ENCODE measurements at regions not wholly inside any gene's neighbourhood (a gene's known extent, or its start where the extent isn't known, plus 50 kb on each side); places are given as distances from the start of the nearest gene placed in this dataset.
"Not testable (repeated sequence)": the region's sequence is repeated elsewhere in the genome, so short reads cannot be mapped to it uniquely, and the experiment has no call there.

DNA sequence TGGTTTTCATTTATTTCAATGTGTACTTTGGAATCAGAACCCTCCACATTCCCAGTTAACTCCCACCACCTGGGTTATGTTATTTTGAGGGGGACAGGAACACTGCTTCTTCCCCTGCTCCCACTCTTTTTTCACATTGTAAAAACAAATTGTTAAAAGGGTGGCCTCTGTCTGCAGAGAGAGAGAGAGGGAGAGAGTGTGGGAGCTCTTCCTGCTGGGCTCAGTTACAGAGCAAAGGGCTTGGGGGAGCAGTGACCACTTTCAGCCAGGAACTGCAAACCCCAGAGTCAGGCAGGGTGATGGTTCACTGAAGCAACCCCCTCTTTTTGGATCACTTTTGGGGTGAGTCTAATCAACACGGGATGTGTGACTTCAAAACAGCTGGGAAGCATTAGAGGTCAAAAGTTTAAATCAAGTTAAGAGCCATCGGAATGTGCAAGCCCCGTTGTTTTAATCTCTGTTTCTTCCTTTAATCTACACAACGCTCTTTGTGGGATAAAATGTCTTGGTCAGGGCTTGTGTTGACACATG lies 577.0 kb upstream of the CDH11 start:
- H2AFZ ChIP-seq (ENCODE audit: low read length, unreplicated experiment) = no peak overlapping the region
- H3K4me3 ChIP-seq (ENCODE audit: low read depth, low read length) = no peak overlapping the region

DNA sequence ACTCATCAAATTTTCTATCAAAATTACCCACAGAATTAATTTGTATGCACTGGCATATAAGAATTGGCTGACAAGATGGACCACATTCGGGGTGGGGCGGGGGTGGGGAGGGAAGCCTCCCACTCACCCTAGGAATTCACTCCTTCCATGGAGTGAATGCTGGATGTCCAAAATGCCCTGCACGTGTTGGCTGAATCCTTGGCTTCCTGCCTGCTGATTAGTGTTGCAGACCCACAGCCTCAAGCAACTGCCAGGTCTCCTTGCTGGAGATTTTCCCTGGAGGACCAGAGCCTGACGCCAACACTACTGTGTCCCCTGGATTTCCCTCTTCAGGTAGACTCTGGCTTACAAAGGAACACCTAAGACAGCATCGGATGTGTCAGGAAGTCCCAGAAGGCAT lies 575.7 kb upstream of the CDH11 start:
- H3K4me1 ChIP-seq (ENCODE audit: control insufficient read depth, insufficient read depth, low read length, unreplicated experiment) = no peaks in the 10 kb centered on the region
- no peak overlapping the region for H3K4me3 ChIP-seq (ENCODE audit: low read depth, low read length)
- H2AFZ ChIP-seq (ENCODE audit: low read length, unreplicated experiment) = no peak overlapping the region
- H3K27me3 ChIP-seq (ENCODE audit: insufficient read depth, low read length) = no peaks in the 10 kb centered on the region
- no peaks in the 10 kb centered on the region for H3K79me2 ChIP-seq (ENCODE audit: control insufficient read depth, insufficient read depth, low read length, unreplicated experiment)
- H3K36me3 ChIP-seq (ENCODE audit: insufficient read depth, low read length) = no peaks in the 10 kb centered on the region
- no peak overlapping the region for H3K27ac ChIP-seq (ENCODE audit: low read depth, low read length)

More for the DNA sequence above, 577.0 kb upstream of the CDH11 start:
- no peaks in the 10 kb centered on the region for H3K27me3 ChIP-seq (ENCODE audit: insufficient read depth, low read length)
- H3K36me3 ChIP-seq (ENCODE audit: insufficient read depth, low read length) = no peaks in the 10 kb centered on the region
- H3K27ac ChIP-seq (ENCODE audit: low read depth, low read length) = no peak overlapping the region
- H3K4me1 ChIP-seq (ENCODE audit: control insufficient read depth, insufficient read depth, low read length, unreplicated experiment) = no peaks in the 10 kb centered on the region
- H3K79me2 ChIP-seq (ENCODE audit: control insufficient read depth, insufficient read depth, low read length, unreplicated experiment) = no peaks in the 10 kb centered on the region

DNA sequence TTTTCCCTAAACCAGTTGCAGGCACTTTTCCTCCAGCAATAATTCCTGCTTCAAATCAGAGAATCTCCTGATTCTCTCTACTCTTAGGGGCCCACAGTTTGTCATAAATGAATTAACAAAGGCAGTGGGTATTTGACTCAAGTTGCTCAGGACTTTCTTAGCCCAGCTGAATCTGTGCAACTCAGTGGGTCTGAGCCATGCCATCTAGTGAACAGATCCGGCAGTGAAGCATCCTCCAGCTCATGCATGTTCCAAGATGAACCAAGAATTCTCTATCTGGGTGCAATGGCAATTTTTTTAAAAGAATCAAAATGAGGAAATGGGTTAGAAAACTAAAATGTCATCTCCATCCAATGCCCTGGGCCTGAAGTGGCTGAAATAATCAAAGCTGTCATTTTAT lies 575.2 kb upstream of the CDH11 start:
- no peak overlapping the region for H2AFZ ChIP-seq (ENCODE audit: low read length, unreplicated experiment)
- no peaks in the 10 kb centered on the region for H3K27me3 ChIP-seq (ENCODE audit: insufficient read depth, low read length)
- H3K27ac ChIP-seq (ENCODE audit: low read depth, low read length) = no peak overlapping the region
- no peaks in the 10 kb centered on the region for H3K4me1 ChIP-seq (ENCODE audit: control insufficient read depth, insufficient read depth, low read length, unreplicated experiment)
- no peak overlapping the region for H3K4me3 ChIP-seq (ENCODE audit: low read depth, low read length)
- H3K79me2 ChIP-seq (ENCODE audit: control insufficient read depth, insufficient read depth, low read length, unreplicated experiment) = no peaks in the 10 kb centered on the region
- H3K36me3 ChIP-seq (ENCODE audit: insufficient read depth, low read length) = no peaks in the 10 kb centered on the region

DNA sequence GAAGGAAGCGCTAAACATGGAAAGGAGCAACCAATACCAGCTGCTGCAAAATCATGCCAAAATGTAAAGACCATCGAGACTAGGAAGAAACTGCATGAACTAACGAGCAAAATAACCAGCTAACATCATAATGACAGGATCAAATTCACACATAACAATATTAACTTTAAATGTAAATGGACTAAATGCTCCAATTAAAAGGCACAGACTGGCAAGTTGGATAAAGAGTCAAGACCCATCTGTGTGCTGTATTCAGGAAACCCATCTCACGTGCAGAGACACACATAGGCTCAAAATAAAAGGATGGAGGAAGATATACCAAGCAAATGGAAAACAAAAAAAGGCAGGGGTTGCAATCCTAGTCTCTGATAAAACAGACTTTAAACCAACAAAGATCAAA lies 570.0 kb upstream of the CDH11 start:
- H3K27ac ChIP-seq (ENCODE audit: low read depth, low read length); H3K36me3 ChIP-seq (ENCODE audit: insufficient read depth, low read length); H2AFZ ChIP-seq (ENCODE audit: low read length, unreplicated experiment); H3K4me3 ChIP-seq (ENCODE audit: low read depth, low read length); H3K79me2 ChIP-seq (ENCODE audit: control insufficient read depth, insufficient read depth, low read length, unreplicated experiment); H3K27me3 ChIP-seq (ENCODE audit: insufficient read depth, low read length); H3K4me1 ChIP-seq (ENCODE audit: control insufficient read depth, insufficient read depth, low read length, unreplicated experiment): not testable (repeated sequence)

DNA sequence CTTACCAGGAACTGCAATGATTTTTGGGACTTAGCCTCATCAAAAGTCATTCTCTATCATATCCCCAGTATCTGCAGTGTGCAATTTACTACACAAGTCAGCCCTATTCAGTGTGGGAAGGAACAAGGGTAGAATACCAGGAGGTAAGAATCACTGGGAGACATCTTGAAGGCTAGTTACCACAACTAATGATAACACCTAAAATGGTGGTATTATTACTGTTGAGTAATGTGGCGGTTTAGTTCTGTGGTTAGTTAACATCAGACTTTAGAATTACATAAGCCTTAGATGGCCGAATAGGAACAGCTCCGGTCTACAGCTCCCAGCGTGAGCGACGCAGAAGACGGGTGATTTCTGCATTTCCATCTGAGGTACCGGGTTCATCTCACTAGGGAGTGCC lies 567.9 kb upstream of the CDH11 start:
- Histone ChIP-seq H3K27ac (ENCODE audit: low read depth, low read length) (no peak overlapping the region), H3K27me3 (ENCODE audit: insufficient read depth, low read length) (no peaks in the 10 kb centered on the region), H3K79me2 (ENCODE audit: control insufficient read depth, insufficient read depth, low read length, unreplicated experiment) (no peaks in the 10 kb centered on the region), H3K4me1 (ENCODE audit: control insufficient read depth, insufficient read depth, low read length, unreplicated experiment) (no peaks in the 10 kb centered on the region), H3K36me3 (ENCODE audit: insufficient read depth, low read length) (no peaks in the 10 kb centered on the region), H3K4me3 (ENCODE audit: low read depth, low read length) (no peak overlapping the region), H2AFZ (ENCODE audit: low read length, unreplicated experiment) (no peak overlapping the region)

DNA sequence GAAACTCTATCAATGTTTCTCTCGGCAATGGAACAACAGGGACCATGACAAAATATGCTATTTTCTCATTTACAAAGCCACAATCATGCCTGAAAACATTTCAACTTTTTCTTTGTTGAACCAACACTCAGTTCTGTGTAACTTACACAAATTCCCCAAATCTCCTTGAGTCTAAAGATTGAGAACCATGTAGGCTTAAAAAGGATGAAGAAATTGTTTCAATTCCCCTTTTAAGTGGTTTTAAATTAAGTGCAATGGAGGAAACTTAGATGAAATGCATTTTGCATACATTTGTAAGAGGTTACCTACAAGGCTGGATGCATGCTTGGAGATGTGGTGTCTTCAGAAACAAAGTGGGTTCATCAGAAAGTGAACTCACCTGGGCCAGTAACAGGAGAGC lies 566.4 kb upstream of the CDH11 start:
- H3K27ac ChIP-seq (ENCODE audit: low read depth, low read length) = no peak overlapping the region
- no peaks in the 10 kb centered on the region for H3K36me3 ChIP-seq (ENCODE audit: insufficient read depth, low read length)
- H3K27me3 ChIP-seq (ENCODE audit: insufficient read depth, low read length) = no peaks in the 10 kb centered on the region
- H3K79me2 ChIP-seq (ENCODE audit: control insufficient read depth, insufficient read depth, low read length, unreplicated experiment) = no peaks in the 10 kb centered on the region
- H2AFZ ChIP-seq (ENCODE audit: low read length, unreplicated experiment) = no peak overlapping the region
- no peaks in the 10 kb centered on the region for H3K4me1 ChIP-seq (ENCODE audit: control insufficient read depth, insufficient read depth, low read length, unreplicated experiment)
- H3K4me3 ChIP-seq (ENCODE audit: low read depth, low read length) = no peak overlapping the region

DNA sequence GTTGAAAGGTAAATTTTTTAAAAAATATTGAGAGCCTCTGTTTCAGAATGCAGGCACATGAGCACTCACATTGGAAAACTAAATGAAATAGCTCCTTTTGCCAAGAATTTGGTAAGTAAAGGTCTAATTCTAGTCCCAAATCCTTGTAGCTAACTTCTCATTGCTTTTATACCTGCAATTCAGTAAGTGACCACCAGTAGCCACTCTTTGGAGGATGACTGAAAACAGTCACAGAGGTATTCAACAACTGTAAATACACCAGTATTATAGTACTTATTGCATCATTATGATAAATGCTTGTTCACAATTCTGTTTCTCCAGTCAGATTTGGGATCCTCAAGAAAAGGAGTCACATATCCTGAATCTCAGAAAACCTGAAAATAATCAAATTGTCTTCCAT lies 562.4 kb upstream of the CDH11 start:
- Histone ChIP-seq H2AFZ (ENCODE audit: low read length, unreplicated experiment) (no peak overlapping the region), H3K4me3 (ENCODE audit: low read depth, low read length) (no peak overlapping the region), H3K4me1 (ENCODE audit: control insufficient read depth, insufficient read depth, low read length, unreplicated experiment) (no peaks in the 10 kb centered on the region), H3K79me2 (ENCODE audit: control insufficient read depth, insufficient read depth, low read length, unreplicated experiment) (no peaks in the 10 kb centered on the region), H3K36me3 (ENCODE audit: insufficient read depth, low read length) (no peaks in the 10 kb centered on the region), H3K27ac (ENCODE audit: low read depth, low read length) (no peak overlapping the region), H3K27me3 (ENCODE audit: insufficient read depth, low read length) (no peaks in the 10 kb centered on the region)

DNA sequence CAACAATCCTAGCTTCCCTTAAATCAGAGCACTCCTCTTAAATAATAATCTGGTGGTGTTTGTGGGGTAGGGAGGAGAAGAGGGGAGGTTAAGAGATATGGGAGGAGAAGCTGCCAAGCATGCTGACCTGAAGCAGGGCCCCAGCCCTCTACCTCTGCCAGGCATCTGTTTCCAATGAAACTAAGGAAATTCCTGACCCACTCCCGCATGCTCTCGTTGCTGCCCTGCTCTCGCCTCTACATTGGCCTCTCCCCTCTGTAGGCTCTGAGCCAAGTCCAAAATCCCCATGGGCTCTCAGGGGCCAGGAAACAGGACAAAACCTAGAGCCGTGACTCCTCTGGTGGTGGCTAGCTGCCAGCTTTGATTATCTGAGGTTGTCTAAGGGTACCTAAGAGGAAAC lies 559.5 kb upstream of the CDH11 start:
- H2AFZ ChIP-seq (ENCODE audit: low read length, unreplicated experiment) = no peak overlapping the region
- H3K4me1 ChIP-seq (ENCODE audit: control insufficient read depth, insufficient read depth, low read length, unreplicated experiment) = no peaks in the 10 kb centered on the region
- no peak overlapping the region for H3K4me3 ChIP-seq (ENCODE audit: low read depth, low read length)
- no peak overlapping the region for H3K27ac ChIP-seq (ENCODE audit: low read depth, low read length)
- H3K36me3 ChIP-seq (ENCODE audit: insufficient read depth, low read length) = no peaks in the 10 kb centered on the region
- H3K79me2 ChIP-seq (ENCODE audit: control insufficient read depth, insufficient read depth, low read length, unreplicated experiment) = no peaks in the 10 kb centered on the region
- H3K27me3 ChIP-seq (ENCODE audit: insufficient read depth, low read length) = no peaks in the 10 kb centered on the region

DNA sequence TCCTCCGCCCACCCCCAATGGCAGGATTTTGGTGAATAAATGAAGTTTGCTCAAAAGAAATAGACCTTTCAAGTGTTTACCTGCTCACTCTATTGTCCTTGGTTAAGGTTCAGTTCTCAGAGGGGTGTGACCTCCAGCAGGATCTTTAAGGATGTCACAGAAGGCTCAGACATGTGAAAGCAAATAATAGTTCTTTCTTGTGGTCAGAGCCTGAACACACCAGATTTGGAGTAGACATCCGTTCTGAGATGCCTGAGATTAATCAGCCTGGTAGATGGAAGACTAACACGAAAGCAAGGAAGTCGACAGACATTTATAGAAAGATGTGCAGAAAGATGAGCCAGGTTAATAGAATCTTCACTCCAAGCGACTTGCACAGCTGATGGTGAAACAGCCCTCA lies 557.9 kb upstream of the CDH11 start:
- no peaks in the 10 kb centered on the region for H3K4me1 ChIP-seq (ENCODE audit: control insufficient read depth, insufficient read depth, low read length, unreplicated experiment)
- no peak overlapping the region for H3K4me3 ChIP-seq (ENCODE audit: low read depth, low read length)
- no peak overlapping the region for H3K27ac ChIP-seq (ENCODE audit: low read depth, low read length)
- H3K36me3 ChIP-seq (ENCODE audit: insufficient read depth, low read length) = no peaks in the 10 kb centered on the region
- no peak overlapping the region for H2AFZ ChIP-seq (ENCODE audit: low read length, unreplicated experiment)
- H3K79me2 ChIP-seq (ENCODE audit: control insufficient read depth, insufficient read depth, low read length, unreplicated experiment) = no peaks in the 10 kb centered on the region
- H3K27me3 ChIP-seq (ENCODE audit: insufficient read depth, low read length) = peaks cover 3% of the 10 kb centered on the region; the same call in 1 of the 2 replicates

DNA sequence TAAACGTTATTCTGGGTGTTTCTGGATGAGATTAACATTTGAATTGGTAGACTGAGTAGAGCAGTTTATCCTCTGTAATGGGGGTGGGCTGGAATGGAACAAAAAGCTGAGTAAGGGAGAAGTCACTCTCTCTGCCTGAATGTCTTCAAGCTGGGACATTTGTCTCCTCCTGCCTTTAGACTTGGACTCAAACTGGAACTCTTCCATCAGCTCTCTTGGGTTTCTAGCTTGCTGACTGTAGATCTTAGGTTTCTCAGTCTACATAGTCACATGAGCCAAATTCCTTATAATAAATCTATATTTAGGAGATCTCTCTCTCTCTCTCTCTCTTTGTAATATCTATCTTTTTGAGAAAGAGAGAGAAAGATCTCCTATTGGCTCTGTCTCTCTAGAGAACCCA lies 553.3 kb upstream of the CDH11 start:
- no peak overlapping the region for H3K4me3 ChIP-seq (ENCODE audit: low read depth, low read length)
- peaks cover 3% of the 10 kb centered on the region; the same call in 1 of the 2 replicates for H3K27me3 ChIP-seq (ENCODE audit: insufficient read depth, low read length)
- H3K79me2 ChIP-seq (ENCODE audit: control insufficient read depth, insufficient read depth, low read length, unreplicated experiment) = no peaks in the 10 kb centered on the region
- H3K27ac ChIP-seq (ENCODE audit: low read depth, low read length) = no peak overlapping the region
- H3K36me3 ChIP-seq (ENCODE audit: insufficient read depth, low read length) = no peaks in the 10 kb centered on the region
- H2AFZ ChIP-seq (ENCODE audit: low read length, unreplicated experiment) = no peak overlapping the region
- H3K4me1 ChIP-seq (ENCODE audit: control insufficient read depth, insufficient read depth, low read length, unreplicated experiment) = no peaks in the 10 kb centered on the region

DNA sequence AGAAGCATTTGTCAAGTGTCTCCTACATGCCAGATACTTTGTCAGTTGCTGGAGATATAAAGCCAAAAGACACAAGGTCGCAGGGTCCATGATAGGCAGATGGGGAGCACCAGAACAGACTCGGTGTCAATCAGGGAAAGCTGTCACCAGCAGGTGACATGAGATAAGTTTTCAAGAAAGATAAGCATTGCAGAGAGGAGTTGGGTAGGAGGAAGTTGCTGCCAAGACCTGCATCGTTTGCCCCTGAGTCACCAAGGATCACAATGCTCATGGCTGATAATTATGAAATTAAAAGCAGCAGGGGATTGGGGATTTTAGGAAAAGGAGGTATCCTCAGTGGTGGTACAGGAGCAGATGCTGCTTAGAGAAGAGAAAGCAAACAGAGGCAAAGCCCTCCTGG lies 551.1 kb upstream of the CDH11 start:
- Histone ChIP-seq H3K27ac (ENCODE audit: low read depth, low read length) (no peak overlapping the region), H3K79me2 (ENCODE audit: control insufficient read depth, insufficient read depth, low read length, unreplicated experiment) (no peaks in the 10 kb centered on the region), H2AFZ (ENCODE audit: low read length, unreplicated experiment) (no peak overlapping the region), H3K27me3 (ENCODE audit: insufficient read depth, low read length) (peaks cover 3% of the 10 kb centered on the region; the same call in 1 of the 2 replicates), H3K4me3 (ENCODE audit: low read depth, low read length) (no peak overlapping the region), H3K4me1 (ENCODE audit: control insufficient read depth, insufficient read depth, low read length, unreplicated experiment) (no peaks in the 10 kb centered on the region), H3K36me3 (ENCODE audit: insufficient read depth, low read length) (no peaks in the 10 kb centered on the region)
